SK-N-SH treated with all-trans-retinoic acid at 6 μM for 48 hours (cell line): ENCODE measurements at regions not wholly inside any gene's neighbourhood (a gene's known extent, or its start where the extent isn't known, plus 50 kb on each side); places are given as distances from the start of the nearest gene placed in this dataset.
"Not testable (repeated sequence)": the region's sequence is repeated elsewhere in the genome, so short reads cannot be mapped to it uniquely, and the experiment has no call there.

ENCODE experiments used
- ATAC-seq: fragments of 200-7000 bp; cut with Tn5 transposase; 3 replicates; pipeline ENCODE4 v1.9.1; 2020; ENCODE audit warnings: mild to moderate bottlenecking, moderate library complexity
- ARNTL ChIP-seq: fragments of 450-650 bp; formaldehyde crosslinking; IDR thresholded peaks from 2 replicates; pipeline ENCODE4 v1.5.0; 2020; ENCODE audit warnings: low read depth, mild to moderate bottlenecking, moderate library complexity, borderline replicate concordance
- BACH2 ChIP-seq: fragments of 250-450 bp; sonication (Bioruptor Pico); IDR thresholded peaks from 2 replicates; pipeline ENCODE4 v1.9.0; 2021; ENCODE audit warnings: mild to moderate bottlenecking, borderline replicate concordance
- CSDC2 ChIP-seq: fragments of 250-450 bp; sonication (Bioruptor Pico); IDR thresholded peaks from 2 replicates; pipeline ENCODE4 v1.5.0; 2020; ENCODE audit warnings: mild to moderate bottlenecking, moderate library complexity
- ESRRG ChIP-seq: fragments of 250-450 bp; sonication (Bioruptor Pico); IDR thresholded peaks from 2 replicates; pipeline ENCODE4 v1.6.1; 2021; ENCODE audit warnings: mild to moderate bottlenecking
- GLIS3 ChIP-seq: fragments of 250-450 bp; sonication (Bioruptor Pico); IDR thresholded peaks from 2 replicates; pipeline ENCODE4 v1.5.0; 2020; ENCODE audit warnings: mild to moderate bottlenecking, moderate library complexity
- ISL1 ChIP-seq: fragments of 250-450 bp; sonication (Bioruptor Pico); IDR thresholded peaks from 2 replicates; pipeline ENCODE4 v2.1.2; 2022; ENCODE audit warnings: mild to moderate bottlenecking, moderate library complexity
- OSR1 ChIP-seq: fragments of 250-450 bp; sonication (Bioruptor Pico); IDR thresholded peaks from 2 replicates; pipeline ENCODE4 v1.8.0; 2022; ENCODE audit warnings: moderate library complexity, mild to moderate bottlenecking, inconsistent platforms
- PATZ1 ChIP-seq: fragments of 250-450 bp; sonication (Bioruptor Pico); IDR thresholded peaks from 2 replicates; pipeline ENCODE4 v1.8.0; 2020; ENCODE audit warnings: mild to moderate bottlenecking, moderate library complexity, borderline replicate concordance
- PPARA ChIP-seq: fragments of 250-450 bp; sonication (Bioruptor Pico); IDR thresholded peaks from 2 replicates; pipeline ENCODE4 v1.5.0; 2020; ENCODE audit warnings: mild to moderate bottlenecking, borderline replicate concordance
- RARB ChIP-seq: fragments of 250-450 bp; sonication (Bioruptor Pico); IDR thresholded peaks from 2 replicates; pipeline ENCODE4 v1.8.0; 2021; ENCODE audit warnings: mild to moderate bottlenecking, moderate library complexity
- SNAI2 ChIP-seq: fragments of 250-450 bp; sonication (Bioruptor Pico); IDR thresholded peaks from 2 replicates; pipeline ENCODE4 v1.5.0; 2020; ENCODE audit warnings: mild to moderate bottlenecking, moderate library complexity
- TCF4 ChIP-seq: fragments of 250-450 bp; sonication (Bioruptor Pico); IDR thresholded peaks from 2 replicates; pipeline ENCODE4 v1.8.0; 2021; ENCODE audit warnings: mild to moderate bottlenecking, moderate library complexity, borderline replicate concordance
- TOX ChIP-seq: fragments of 250-450 bp; sonication (Bioruptor Pico); IDR thresholded peaks from 2 replicates; pipeline ENCODE4 v1.8.0; 2021; ENCODE audit warnings: mild to moderate bottlenecking, moderate library complexity, borderline replicate concordance
- ZC3H10 ChIP-seq: fragments of 250-450 bp; sonication (Bioruptor Pico); IDR thresholded peaks from 2 replicates; pipeline ENCODE4 v1.5.1; 2021; ENCODE audit warnings: mild to moderate bottlenecking, moderate library complexity
- ZFP3 ChIP-seq: fragments of 250-450 bp; sonication (Bioruptor Pico); IDR thresholded peaks from 2 replicates; pipeline ENCODE4 v1.5.0; 2020; ENCODE audit warnings: mild to moderate bottlenecking, moderate library complexity
- ZFP30 ChIP-seq: fragments of 450-650 bp; formaldehyde crosslinking; IDR thresholded peaks from 2 replicates; pipeline ENCODE4 v1.5.0; 2022; ENCODE audit warnings: mild to moderate bottlenecking, moderate library complexity
- ZNF565 ChIP-seq: fragments of 450-650 bp; formaldehyde crosslinking; conservative IDR thresholded peaks from 2 replicates; pipeline ENCODE4 v1.5.0; 2020; ENCODE audit warnings: low read depth, mild to moderate bottlenecking, moderate library complexity
- ZNF70 ChIP-seq: fragments of 450-650 bp; formaldehyde crosslinking; IDR thresholded peaks from 2 replicates; pipeline ENCODE4 v1.5.0; 2020; ENCODE audit warnings: mild to moderate bottlenecking, moderate library complexity
- ZNF8 ChIP-seq: fragments of 450-650 bp; formaldehyde crosslinking; IDR thresholded peaks from 2 replicates; pipeline ENCODE4 v1.5.0; 2020; ENCODE audit warnings: mild to moderate bottlenecking, moderate library complexity
- TF ChIP-seq, protein P1 (sequence below): fragments of 250-450 bp; sonication (Bioruptor Pico); IDR thresholded peaks from 2 replicates; pipeline ENCODE4 v1.5.1; 2021; ENCODE audit warnings: mild to moderate bottlenecking, moderate library complexity
- TF ChIP-seq, protein P2 (sequence below): fragments of 250-450 bp; sonication (Bioruptor Pico); IDR thresholded peaks from 2 replicates; pipeline ENCODE4 v1.5.1; 2020; ENCODE audit warnings: low read depth, mild to moderate bottlenecking, moderate library complexity
- TF ChIP-seq, protein P3 (sequence below): fragments of 250-450 bp; sonication (Bioruptor Pico); IDR thresholded peaks from 2 replicates; pipeline ENCODE4 v1.8.0; 2021; ENCODE audit warnings: low read depth, mild to moderate bottlenecking, moderate library complexity, borderline replicate concordance

- ATAC-seq, result no peak
- no peak for TF ChIP-seq BACH2
- TF ChIP-seq CSDC2 (CRISPR knock-in tag), result no peak
- no peak for TF ChIP-seq TCF4 (CRISPR knock-in tag)
- TF ChIP-seq, all 23 proteins: peak for 0
These were observed 477.8 kb upstream of the SEL1L start for GRCh38 chr14:82011460-82011859.

DNA sequence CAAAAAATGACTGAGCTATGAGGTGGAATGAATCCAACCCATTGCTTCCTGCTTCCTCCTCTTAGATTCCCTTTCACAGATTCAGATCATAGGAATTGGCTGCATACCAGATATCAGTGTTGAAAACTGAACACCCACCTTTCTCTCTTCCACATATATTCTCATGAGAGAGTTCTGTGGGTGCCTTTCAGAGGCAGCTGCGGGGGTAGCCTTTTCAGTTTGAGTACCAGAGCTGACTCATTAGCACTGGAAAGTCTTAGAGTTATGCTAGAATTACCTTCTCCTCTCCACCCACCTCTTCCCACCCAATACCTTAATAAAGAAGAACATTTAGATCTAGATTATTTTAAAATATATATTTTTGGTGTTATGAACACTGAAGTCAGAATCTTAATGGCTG, 495.4 kb upstream of the SEL1L start:
- no peak for ATAC-seq
- TF ChIP-seq ZNF565, result no peak
- no peak for TF ChIP-seq ZNF70 (CRISPR knock-in tag)
- TF ChIP-seq ISL1 (CRISPR knock-in tag), result no peak
- no peak for TF ChIP-seq RARB
- TF ChIP-seq PPARA (CRISPR knock-in tag), result no peak
- no peak for TF ChIP-seq GLIS3
- TF ChIP-seq OSR1 (CRISPR knock-in tag), result no peak
- TF ChIP-seq, protein P1, sequence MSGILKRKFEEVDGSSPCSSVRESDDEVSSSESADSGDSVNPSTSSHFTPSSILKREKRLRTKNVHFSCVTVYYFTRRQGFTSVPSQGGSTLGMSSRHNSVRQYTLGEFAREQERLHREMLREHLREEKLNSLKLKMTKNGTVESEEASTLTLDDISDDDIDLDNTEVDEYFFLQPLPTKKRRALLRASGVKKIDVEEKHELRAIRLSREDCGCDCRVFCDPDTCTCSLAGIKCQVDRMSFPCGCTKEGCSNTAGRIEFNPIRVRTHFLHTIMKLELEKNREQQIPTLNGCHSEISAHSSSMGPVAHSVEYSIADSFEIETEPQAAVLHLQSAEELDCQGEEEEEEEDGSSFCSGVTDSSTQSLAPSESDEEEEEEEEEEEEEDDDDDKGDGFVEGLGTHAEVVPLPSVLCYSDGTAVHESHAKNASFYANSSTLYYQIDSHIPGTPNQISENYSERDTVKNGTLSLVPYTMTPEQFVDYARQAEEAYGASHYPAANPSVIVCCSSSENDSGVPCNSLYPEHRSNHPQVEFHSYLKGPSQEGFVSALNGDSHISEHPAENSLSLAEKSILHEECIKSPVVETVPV (CRISPR knock-in tag), result no peak
- no peak for TF ChIP-seq ZNF8
- no peak for TF ChIP-seq ESRRG (CRISPR knock-in tag)
- no peak for TF ChIP-seq TCF4 (CRISPR knock-in tag)

DNA sequence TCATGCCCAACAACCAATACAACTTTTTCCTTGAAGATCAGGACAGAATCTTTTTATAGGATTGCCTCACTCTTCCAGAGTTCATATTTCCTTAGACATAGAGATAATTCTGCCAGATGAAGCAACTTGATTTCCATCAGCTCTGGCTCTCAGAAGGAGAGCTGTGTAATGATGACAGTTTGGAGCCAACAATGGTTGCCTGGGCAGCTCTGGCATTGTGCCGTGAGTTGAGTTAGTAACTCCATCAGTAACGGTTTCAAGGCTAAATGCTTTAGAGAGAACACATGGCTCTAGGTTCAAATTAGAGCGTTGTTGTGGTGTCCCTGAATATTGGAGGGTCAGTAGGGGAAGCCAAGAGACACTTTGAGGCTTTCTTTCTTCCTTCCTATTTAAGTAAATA, 501.7 kb upstream of the SEL1L start:
- TF ChIP-seq, protein P1 (CRISPR knock-in tag), result no peak
- no peak for TF ChIP-seq ARNTL
- TF ChIP-seq PATZ1 (CRISPR knock-in tag), result no peak
- TF ChIP-seq, protein P2, sequence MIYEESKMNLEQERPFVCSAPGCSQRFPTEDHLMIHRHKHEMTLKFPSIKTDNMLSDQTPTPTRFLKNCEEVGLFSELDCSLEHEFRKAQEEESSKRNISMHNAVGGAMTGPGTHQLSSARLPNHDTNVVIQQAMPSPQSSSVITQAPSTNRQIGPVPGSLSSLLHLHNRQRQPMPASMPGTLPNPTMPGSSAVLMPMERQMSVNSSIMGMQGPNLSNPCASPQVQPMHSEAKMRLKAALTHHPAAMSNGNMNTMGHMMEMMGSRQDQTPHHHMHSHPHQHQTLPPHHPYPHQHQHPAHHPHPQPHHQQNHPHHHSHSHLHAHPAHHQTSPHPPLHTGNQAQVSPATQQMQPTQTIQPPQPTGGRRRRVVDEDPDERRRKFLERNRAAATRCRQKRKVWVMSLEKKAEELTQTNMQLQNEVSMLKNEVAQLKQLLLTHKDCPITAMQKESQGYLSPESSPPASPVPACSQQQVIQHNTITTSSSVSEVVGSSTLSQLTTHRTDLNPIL (CRISPR knock-in tag), result no peak
- TF ChIP-seq RARB, result no peak
- no peak for TF ChIP-seq ZC3H10 (CRISPR knock-in tag)
- no peak for TF ChIP-seq ZNF8
- TF ChIP-seq, protein P3, sequence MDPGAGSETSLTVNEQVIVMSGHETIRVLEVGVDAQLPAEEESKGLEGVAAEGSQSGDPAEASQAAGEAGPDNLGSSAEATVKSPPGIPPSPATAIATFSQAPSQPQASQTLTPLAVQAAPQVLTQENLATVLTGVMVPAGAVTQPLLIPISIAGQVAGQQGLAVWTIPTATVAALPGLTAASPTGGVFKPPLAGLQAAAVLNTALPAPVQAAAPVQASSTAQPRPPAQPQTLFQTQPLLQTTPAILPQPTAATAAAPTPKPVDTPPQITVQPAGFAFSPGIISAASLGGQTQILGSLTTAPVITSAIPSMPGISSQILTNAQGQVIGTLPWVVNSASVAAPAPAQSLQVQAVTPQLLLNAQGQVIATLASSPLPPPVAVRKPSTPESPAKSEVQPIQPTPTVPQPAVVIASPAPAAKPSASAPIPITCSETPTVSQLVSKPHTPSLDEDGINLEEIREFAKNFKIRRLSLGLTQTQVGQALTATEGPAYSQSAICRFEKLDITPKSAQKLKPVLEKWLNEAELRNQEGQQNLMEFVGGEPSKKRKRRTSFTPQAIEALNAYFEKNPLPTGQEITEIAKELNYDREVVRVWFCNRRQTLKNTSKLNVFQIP (CRISPR knock-in tag), result no peak
- no peak for TF ChIP-seq ZFP3 (CRISPR knock-in tag)
- no peak for TF ChIP-seq ZFP30 (CRISPR knock-in tag)
- TF ChIP-seq ZNF70 (CRISPR knock-in tag), result no peak
- no peak for TF ChIP-seq TCF4 (CRISPR knock-in tag)
- no peak for TF ChIP-seq ZNF565
- TF ChIP-seq ISL1 (CRISPR knock-in tag), result no peak
- no peak for TF ChIP-seq TOX (CRISPR knock-in tag)
- TF ChIP-seq PPARA (CRISPR knock-in tag), result no peak
- TF ChIP-seq SNAI2 (CRISPR knock-in tag), result no peak
- no peak for TF ChIP-seq ESRRG (CRISPR knock-in tag)
- TF ChIP-seq OSR1 (CRISPR knock-in tag), result no peak
- ATAC-seq, result no peak

DNA sequence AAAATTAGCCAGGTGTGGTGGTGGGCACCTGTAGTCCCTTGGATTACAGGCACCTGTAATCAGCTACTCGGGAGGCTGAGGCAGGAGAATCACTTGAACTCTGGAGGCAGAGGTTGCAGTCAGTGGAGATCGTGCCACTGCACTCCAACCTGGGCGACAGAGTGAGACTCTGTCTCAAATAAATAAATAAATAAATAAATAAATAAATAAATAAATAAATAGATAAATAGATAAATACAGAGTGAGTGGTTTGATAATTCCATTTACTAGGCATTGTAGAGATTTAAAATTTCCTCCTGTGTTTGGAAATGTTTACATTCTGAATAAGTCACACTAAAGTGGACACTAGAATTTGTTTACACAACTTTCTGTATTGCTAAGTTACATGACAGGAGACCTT, 504.4 kb upstream of the SEL1L start:
- ATAC-seq, result not testable (repeated sequence)
